SK-N-SH treated with all-trans-retinoic acid at 6 μM for 48 hours (cell line): ENCODE measurements at regions not wholly inside any gene's neighbourhood (a gene's known extent, or its start where the extent isn't known, plus 50 kb on each side); places are given as distances from the start of the nearest gene placed in this dataset.
A peak's percentile ranks its signal among the peaks of the same experiment; 100 is the strongest.

Source experiments
- BACH2 ChIP-seq: fragments of 250-450 bp; sonication (Bioruptor Pico); IDR thresholded peaks from 2 replicates; pipeline ENCODE4 v1.9.0; 2021; ENCODE audit warnings: mild to moderate bottlenecking, borderline replicate concordance
- CREB5 ChIP-seq: fragments of 250-450 bp; sonication (Bioruptor Pico); IDR thresholded peaks from 2 replicates; pipeline ENCODE4 v1.5.1; 2020; ENCODE audit warnings: low read depth, mild to moderate bottlenecking, moderate library complexity
- GLIS3 ChIP-seq: fragments of 250-450 bp; sonication (Bioruptor Pico); IDR thresholded peaks from 2 replicates; pipeline ENCODE4 v1.5.0; 2020; ENCODE audit warnings: mild to moderate bottlenecking, moderate library complexity
- ISL1 ChIP-seq: fragments of 250-450 bp; sonication (Bioruptor Pico); IDR thresholded peaks from 2 replicates; pipeline ENCODE4 v2.1.2; 2022; ENCODE audit warnings: mild to moderate bottlenecking, moderate library complexity
- OSR1 ChIP-seq: fragments of 250-450 bp; sonication (Bioruptor Pico); IDR thresholded peaks from 2 replicates; pipeline ENCODE4 v1.8.0; 2022; ENCODE audit warnings: moderate library complexity, mild to moderate bottlenecking, inconsistent platforms
- POU6F1 ChIP-seq: fragments of 250-450 bp; sonication (Bioruptor Pico); IDR thresholded peaks from 2 replicates; pipeline ENCODE4 v1.8.0; 2021; ENCODE audit warnings: low read depth, mild to moderate bottlenecking, moderate library complexity, borderline replicate concordance
- ZC3H10 ChIP-seq: fragments of 250-450 bp; sonication (Bioruptor Pico); IDR thresholded peaks from 2 replicates; pipeline ENCODE4 v1.5.1; 2021; ENCODE audit warnings: mild to moderate bottlenecking, moderate library complexity
- ZFP30 ChIP-seq: fragments of 450-650 bp; formaldehyde crosslinking; IDR thresholded peaks from 2 replicates; pipeline ENCODE4 v1.5.0; 2022; ENCODE audit warnings: mild to moderate bottlenecking, moderate library complexity
- ZNF565 ChIP-seq: fragments of 450-650 bp; formaldehyde crosslinking; conservative IDR thresholded peaks from 2 replicates; pipeline ENCODE4 v1.5.0; 2020; ENCODE audit warnings: low read depth, mild to moderate bottlenecking, moderate library complexity

- TF ChIP-seq ZC3H10 (CRISPR knock-in tag), result peak; percentile 86
- TF ChIP-seq BACH2 (CRISPR knock-in tag), result no peak
- TF ChIP-seq CREB5 (CRISPR knock-in tag), result no peak
- TF ChIP-seq ZNF565 (CRISPR knock-in tag), result no peak
- no peak for TF ChIP-seq ZFP30 (CRISPR knock-in tag)
- no peak for TF ChIP-seq POU6F1 (CRISPR knock-in tag)
- TF ChIP-seq OSR1 (CRISPR knock-in tag), result no peak
- TF ChIP-seq GLIS3 (CRISPR knock-in tag), result no peak
- peak; percentile 69 for TF ChIP-seq ISL1
These were observed 257.6 kb upstream of the USP24 start for GRCh38 chr1:55472784-55473183.
